GM10248 (cell line): ENCODE measurements at regions not wholly inside any gene's neighbourhood (a gene's known extent, or its start where the extent isn't known, plus 50 kb on each side); places are given as distances from the start of the nearest gene placed in this dataset.

Experiments used
- CTCF ChIA-PET: fragments of 300-600 bp; sonication (Branson Sonifier 250); formaldehyde crosslinking; extraction: SDS; loops from one replicate; lab custom pipeline; 2021; ENCODE audit warnings: antibody characterized with exemption; lab: Yijun Ruan, JAX
- POLR2A ChIA-PET: fragments of 350-650 bp; sonication (Branson Sonifier 250); formaldehyde crosslinking; extraction: SDS; loops from one replicate; lab custom pipeline; 2020; ENCODE audit warnings: antibody characterized with exemption; lab: Yijun Ruan, JAX
- DNase-seq: peaks from one replicate; pipeline ENCODE4 v3.0.0; 2012; ENCODE audit errors: extremely low spot score
- TF ChIP-seq, protein P1 (sequence below): IDR thresholded peaks from 2 replicates; pipeline ENCODE4 v1.5.1; 2012; ENCODE audit warnings: mild to moderate bottlenecking, low read depth; ENCODE audit errors: extremely low read depth, missing control alignments, control extremely low read depth

DNA sequence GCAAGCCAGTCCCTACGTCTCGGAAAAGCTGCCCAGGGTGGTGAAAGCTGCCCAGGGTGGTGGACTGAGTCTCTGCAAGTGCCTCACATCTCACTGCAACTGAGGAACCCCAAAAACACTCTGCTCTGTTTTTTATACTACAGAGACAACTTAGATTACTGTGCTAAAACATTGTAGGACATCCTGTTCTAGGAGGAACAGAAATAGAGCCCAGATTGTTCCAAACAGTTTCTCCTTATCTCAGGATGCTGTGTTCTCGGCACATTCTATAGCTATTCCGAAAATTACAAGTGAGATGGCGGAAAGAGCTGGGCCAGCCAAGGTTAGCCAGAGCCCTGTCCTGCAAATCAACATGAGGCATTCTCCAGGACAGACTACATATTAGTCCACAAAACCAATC lies 138.7 kb downstream of the LRIG3 start:
- POLR2A ChIA-PET, result no interaction called here
- no peak for DNase-seq
- TF ChIP-seq, protein P1, sequence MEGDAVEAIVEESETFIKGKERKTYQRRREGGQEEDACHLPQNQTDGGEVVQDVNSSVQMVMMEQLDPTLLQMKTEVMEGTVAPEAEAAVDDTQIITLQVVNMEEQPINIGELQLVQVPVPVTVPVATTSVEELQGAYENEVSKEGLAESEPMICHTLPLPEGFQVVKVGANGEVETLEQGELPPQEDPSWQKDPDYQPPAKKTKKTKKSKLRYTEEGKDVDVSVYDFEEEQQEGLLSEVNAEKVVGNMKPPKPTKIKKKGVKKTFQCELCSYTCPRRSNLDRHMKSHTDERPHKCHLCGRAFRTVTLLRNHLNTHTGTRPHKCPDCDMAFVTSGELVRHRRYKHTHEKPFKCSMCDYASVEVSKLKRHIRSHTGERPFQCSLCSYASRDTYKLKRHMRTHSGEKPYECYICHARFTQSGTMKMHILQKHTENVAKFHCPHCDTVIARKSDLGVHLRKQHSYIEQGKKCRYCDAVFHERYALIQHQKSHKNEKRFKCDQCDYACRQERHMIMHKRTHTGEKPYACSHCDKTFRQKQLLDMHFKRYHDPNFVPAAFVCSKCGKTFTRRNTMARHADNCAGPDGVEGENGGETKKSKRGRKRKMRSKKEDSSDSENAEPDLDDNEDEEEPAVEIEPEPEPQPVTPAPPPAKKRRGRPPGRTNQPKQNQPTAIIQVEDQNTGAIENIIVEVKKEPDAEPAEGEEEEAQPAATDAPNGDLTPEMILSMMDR, result no peak
- CTCF ChIA-PET, result no interaction called here

DNA sequence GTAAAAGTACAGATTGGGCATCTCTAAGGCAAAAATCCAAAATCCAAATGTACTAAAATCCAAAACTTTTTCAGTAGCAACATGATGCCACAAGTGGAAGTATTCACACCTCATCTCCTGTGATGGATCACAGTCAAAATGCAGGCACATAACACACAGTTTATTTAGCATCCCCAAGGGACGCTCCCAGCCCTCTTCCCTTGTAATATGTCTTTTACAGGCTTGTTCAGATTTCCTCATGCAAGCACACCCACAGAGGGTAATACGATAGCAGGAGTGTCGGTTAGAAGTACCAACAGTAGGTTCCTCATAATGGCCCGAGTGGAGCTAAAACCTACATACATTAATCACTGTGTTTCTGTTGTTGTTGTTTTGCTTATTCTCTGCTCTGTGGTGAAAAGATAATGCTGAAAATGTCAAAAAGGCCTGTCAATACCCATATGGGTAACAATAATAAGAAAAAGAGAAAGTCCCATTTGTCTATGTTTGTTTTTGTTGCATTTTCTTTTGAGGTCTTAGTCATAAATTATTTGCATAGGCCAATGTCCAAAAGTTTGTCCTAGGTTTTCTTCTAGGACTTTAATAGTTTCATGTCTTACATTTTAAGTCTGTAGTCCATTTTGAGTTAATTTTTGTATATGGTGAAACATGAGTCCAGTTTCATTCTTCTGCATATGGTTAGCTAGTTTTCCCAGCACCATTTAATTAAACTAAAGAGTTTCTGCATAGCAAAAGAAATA lies 133.1 kb downstream of the LRIG3 start:
- ChIA-PET POLR2A (no interaction called here), CTCF (no interaction called here)
- DNase-seq, result no peak
- TF ChIP-seq, protein P1, result no peak

DNA sequence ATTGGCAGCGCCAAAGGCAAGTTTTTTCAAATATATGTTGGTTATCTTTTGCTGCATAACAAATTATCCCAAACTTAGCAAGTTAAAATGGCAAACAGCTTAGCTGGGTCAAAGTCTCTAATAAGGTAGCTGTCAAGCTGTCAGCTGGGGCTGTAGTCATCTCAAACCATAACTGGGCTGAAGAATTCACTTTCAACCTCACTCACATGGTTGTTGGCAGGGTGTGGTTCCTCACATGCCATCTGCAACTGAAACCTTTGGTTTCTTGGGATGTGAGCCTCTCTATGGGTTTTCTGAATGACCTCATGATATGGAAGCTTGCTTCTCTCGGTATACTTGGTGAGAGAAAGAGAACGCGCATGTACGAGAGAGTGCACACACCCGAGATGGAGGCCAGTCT lies 125.4 kb downstream of the LRIG3 start:
- ChIA-PET POLR2A (no interaction called here), CTCF (interaction anchor here (1.2 to 1.4 kb wide), 2 partner anchors 9 to 20 kb away, joined by 3 read pairs; no protein-coding TSS in a partner anchor)
- TF ChIP-seq, protein P1, result no peak
- DNase-seq, result no peak

DNA sequence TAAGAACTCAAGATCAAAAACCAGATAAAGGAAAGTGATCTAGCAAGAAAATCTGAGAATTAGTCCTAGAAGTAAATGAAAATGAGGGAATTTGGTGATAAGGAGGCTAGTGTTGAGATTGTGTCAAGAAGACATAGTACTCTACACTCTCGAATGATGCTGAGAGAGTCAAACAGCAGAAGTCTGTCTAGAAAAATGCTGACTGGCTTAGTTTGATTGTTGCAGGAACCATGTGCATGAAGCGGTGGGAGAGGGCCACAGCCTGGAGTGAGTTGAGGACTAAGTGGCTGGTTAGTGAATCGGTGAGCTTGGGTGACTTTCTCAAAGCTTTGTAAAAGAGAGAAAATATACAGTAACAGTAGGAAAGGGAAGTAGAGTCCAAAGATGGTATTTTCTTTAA lies 124.5 kb downstream of the LRIG3 start:
- DNase-seq, result no peak
- CTCF ChIA-PET, result no interaction called here
- POLR2A ChIA-PET, result no interaction called here
- TF ChIP-seq, protein P1, result no peak

DNA sequence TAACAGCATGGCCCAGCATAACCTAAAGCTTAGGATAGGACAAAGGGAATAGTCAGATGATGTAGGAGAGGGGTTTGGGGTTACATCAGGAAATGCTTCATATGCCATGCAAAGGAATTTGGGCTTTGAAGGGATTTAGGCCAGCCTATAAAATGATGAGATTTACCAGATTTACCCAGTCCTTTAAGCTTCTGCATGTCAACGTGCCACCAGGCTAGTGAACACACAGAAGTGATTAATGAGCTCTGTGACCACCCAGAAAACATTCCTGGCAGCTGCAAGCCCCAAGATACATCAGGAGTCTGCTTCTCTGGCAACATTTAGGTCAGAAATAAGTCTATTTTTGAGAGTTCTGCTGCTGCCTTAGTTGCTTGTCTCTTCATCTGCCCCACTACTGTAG lies 118.3 kb downstream of the LRIG3 start:
- TF ChIP-seq, protein P1, result no peak
- DNase-seq, result no peak
- POLR2A ChIA-PET, result no interaction called here
- CTCF ChIA-PET, result interaction anchor here (1.2 kb wide), 1 partner anchor 11 kb away, joined by 3 read pairs; no protein-coding TSS in a partner anchor

DNA sequence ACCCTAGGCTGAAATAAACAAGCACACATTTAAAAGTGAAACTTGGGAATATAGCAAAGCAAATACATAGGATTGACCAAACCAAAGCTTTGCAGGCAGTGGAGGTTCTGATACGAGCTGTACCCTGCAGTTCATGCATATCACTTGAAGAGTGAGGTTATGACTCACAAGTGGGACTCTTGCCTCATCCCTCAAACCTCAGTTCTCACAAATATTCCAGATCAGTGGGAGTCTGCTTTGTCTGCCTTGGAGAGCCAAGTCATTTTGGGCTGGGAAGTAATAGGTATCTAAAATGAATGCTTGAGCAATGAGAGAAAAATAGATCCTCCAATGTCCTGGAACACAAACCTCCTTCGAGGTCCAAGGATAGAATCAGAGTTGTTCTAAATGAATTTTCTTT lies 116.4 kb downstream of the LRIG3 start:
- no peak for DNase-seq
- CTCF ChIA-PET, result interaction anchor here (0.9 kb wide), 1 partner anchor 9 kb away, joined by 3 read pairs; no protein-coding TSS in a partner anchor
- TF ChIP-seq, protein P1, result no peak
- POLR2A ChIA-PET, result no interaction called here
